Psoas muscle (tissue), 7 donors: ENCODE measurements at regions not wholly inside any gene's neighbourhood (a gene's known extent, or its start where the extent isn't known, plus 50 kb on each side); places are given as distances from the start of the nearest gene placed in this dataset.

Experiments
- ATAC-seq, 4 donors: fragments of 200-7000 bp; cut with Tn5 transposase; one replicate each; pipeline ENCODE4 v1.9.1; 2020; ENCODE audit warnings: moderate library complexity in 3 of 4, mild to moderate bottlenecking in 2 of 4
- DNase-seq, 2 donors: peaks; one replicate each; pipeline ENCODE4 v3.0.0-alpha.2; 2020
- H3K27ac ChIP-seq: fragments of 200-600 bp; one replicate; pipeline ENCODE4 v1.8.0; 2022
- H3K27me3 ChIP-seq, 3 donors: fragments of 200-600 bp in 1 of 3; one replicate each; pipeline versions ENCODE4 v1.6.1 to v1.8.0; 2013 to 2022; ENCODE audit warnings: low read length in 2 of 3, mild to moderate bottlenecking in 2 of 3, moderate library complexity in 1 of 3; ENCODE audit not compliant: insufficient read depth in 3 of 3
- H3K36me3 ChIP-seq, 2 donors: fragments of 200-600 bp in 1 of 2; one replicate each; pipeline versions ENCODE4 v1.6.1 to v1.8.0; 2013 to 2022; ENCODE audit warnings: low read depth in 1 of 2, mild to moderate bottlenecking in 1 of 2, moderate library complexity in 1 of 2; ENCODE audit not compliant: insufficient read depth in 1 of 2
- H3K4me1 ChIP-seq: fragments of 200-600 bp; one replicate; pipeline ENCODE4 v1.8.0; 2022
- H3K4me3 ChIP-seq: fragments of 200-600 bp; one replicate; pipeline ENCODE4 v1.8.0; 2022; ENCODE audit warnings: mild to moderate bottlenecking
- H3K9me3 ChIP-seq: fragments of 200-600 bp; one replicate; pipeline ENCODE4 v1.8.0; 2022
- WGBS, 3 donors: extraction: QIAGEN DNeasy Blood & Tissue Kit; methylation state at CpG; one replicate each; pipeline versions ENCODE4 v1.1.6 to v1.1.7; 2013; 5-methylcytosine and 5-hydroxymethylcytosine counted together
- intact Hi-C, 2 donors: fragments of 100-400 bp; cut with DNase I; formaldehyde crosslinking; loops; one replicate each; pipeline versions ENCODE4 v1.11.0 to v1.14.2; 2022
- TF ChIP-seq, protein P1 (sequence below): fragments of 200-600 bp; IDR thresholded peaks from one replicate; pipeline ENCODE4 v1.8.0; 2022; ENCODE audit warnings: antibody characterized with exemption
- donor health status: healthy with polysubstance abuse.
- donor health status: DM: no; HTN: no; CAD: no; lungs with moderate emphysema.
- donor health status: Bipolar disorder and iron deficiency.
- donor health status: healthy.
- donor health status: DM: yes; HTN: yes; CAD: no.
- donor health status: DM: no; HTN: no; CAD: no.
- donor health status: DM: yes; HTN: yes; CAD: no.

- H3K27me3 ChIP-seq = no peaks in the 10 kb centered on the region
- no peak overlapping the region for H3K27ac ChIP-seq
- intact Hi-C loops = no loop called here
- no peak for DNase-seq
- H3K4me1 ChIP-seq = no peaks in the 10 kb centered on the region
- no peaks in the 10 kb centered on the region for H3K36me3 ChIP-seq
- no peak overlapping the region for H3K4me3 ChIP-seq
- no peaks in the 10 kb centered on the region for H3K9me3 ChIP-seq
- TF ChIP-seq, protein P1, sequence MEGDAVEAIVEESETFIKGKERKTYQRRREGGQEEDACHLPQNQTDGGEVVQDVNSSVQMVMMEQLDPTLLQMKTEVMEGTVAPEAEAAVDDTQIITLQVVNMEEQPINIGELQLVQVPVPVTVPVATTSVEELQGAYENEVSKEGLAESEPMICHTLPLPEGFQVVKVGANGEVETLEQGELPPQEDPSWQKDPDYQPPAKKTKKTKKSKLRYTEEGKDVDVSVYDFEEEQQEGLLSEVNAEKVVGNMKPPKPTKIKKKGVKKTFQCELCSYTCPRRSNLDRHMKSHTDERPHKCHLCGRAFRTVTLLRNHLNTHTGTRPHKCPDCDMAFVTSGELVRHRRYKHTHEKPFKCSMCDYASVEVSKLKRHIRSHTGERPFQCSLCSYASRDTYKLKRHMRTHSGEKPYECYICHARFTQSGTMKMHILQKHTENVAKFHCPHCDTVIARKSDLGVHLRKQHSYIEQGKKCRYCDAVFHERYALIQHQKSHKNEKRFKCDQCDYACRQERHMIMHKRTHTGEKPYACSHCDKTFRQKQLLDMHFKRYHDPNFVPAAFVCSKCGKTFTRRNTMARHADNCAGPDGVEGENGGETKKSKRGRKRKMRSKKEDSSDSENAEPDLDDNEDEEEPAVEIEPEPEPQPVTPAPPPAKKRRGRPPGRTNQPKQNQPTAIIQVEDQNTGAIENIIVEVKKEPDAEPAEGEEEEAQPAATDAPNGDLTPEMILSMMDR = no peak
- no peak for ATAC-seq
Measured at GRCh38 chr20:11333634-11334033, 584.1 kb upstream of the BTBD3 start.

- intact Hi-C loops = no loop called here
- Histone ChIP-seq H3K36me3 (no peaks in the 10 kb centered on the region), H3K27me3 (no peaks in the 10 kb centered on the region), H3K4me3 (no peak overlapping the region), H3K4me1 (no peaks in the 10 kb centered on the region), H3K9me3 (no peaks in the 10 kb centered on the region), H3K27ac (no peak overlapping the region)
- TF ChIP-seq, protein P1 = no peak
- DNase-seq (no peak), ATAC-seq (no peak)
- WGBS, 3 donors = 20 to 46% (median 36%) methylated on average over 4 of the region's 4 CpGs
Measured at GRCh38 chr20:11337361-11338130, 580.1 kb upstream of the BTBD3 start.

- 71 to 89% (median 84%) methylated on average over 2 of the region's 2 CpGs for WGBS, 3 donors
- Histone ChIP-seq H3K27ac (no peak overlapping the region), H3K4me3 (no peak overlapping the region), H3K27me3 (no peaks in the 10 kb centered on the region), H3K4me1 (no peaks in the 10 kb centered on the region), H3K9me3 (no peaks in the 10 kb centered on the region), H3K36me3 (no peaks in the 10 kb centered on the region)
- ATAC-seq (no peak), DNase-seq (no peak)
- TF ChIP-seq, protein P1 = no peak
- intact Hi-C loops = no loop called here
Measured at GRCh38 chr20:11338496-11339306, 579.0 kb upstream of the BTBD3 start.

- intact Hi-C loops = no loop called here
- ATAC-seq = no peak
Measured at GRCh38 chr20:11344939-11345338, 572.8 kb upstream of the BTBD3 start.

More at GRCh38 chr20:11344939-11345338, 572.8 kb upstream of the BTBD3 start:
- no peaks in the 10 kb centered on the region for H3K4me1 ChIP-seq
- H3K4me3 ChIP-seq = no peak overlapping the region
- H3K27me3 ChIP-seq = no peaks in the 10 kb centered on the region
- H3K36me3 ChIP-seq = no peaks in the 10 kb centered on the region
- DNase-seq = no peak
- H3K27ac ChIP-seq = no peak overlapping the region
- TF ChIP-seq, protein P1 = no peak
- H3K9me3 ChIP-seq = no peaks in the 10 kb centered on the region
